Erythroblast (primary cell): ENCODE measurements at regions not wholly inside any gene's neighbourhood (a gene's known extent, or its start where the extent isn't known, plus 50 kb on each side); places are given as distances from the start of the nearest gene placed in this dataset.

Experiments used
- GATA1 ChIP-seq: IDR thresholded peaks from 2 replicates; pipeline ENCODE4 v1.6.1; 2011; ENCODE audit warnings: low read depth, mild to moderate bottlenecking, control low read depth, low read length, moderate library complexity
- POLR2A ChIP-seq: IDR thresholded peaks from 2 replicates; pipeline ENCODE4 v1.6.1; 2011; ENCODE audit warnings: mild to moderate bottlenecking, low read length

- no peak for TF ChIP-seq POLR2A
- TF ChIP-seq GATA1, result no peak
Observed at GRCh38 chrX:45794323-45794994, 593.8 kb upstream of the DIPK2B start.
